ENCODE measurements at regions not wholly inside any gene's neighbourhood (a gene's known extent, or its start where the extent isn't known, plus 50 kb on each side); places are given as distances from the start of the nearest gene placed in this dataset.
"Not testable (repeated sequence)": the region's sequence is repeated elsewhere in the genome, so short reads cannot be mapped to it uniquely, and the experiment has no call there.

- intact Hi-C loops (cut with DNase I), result no loop called here
- DNase-seq (ENCODE audit: low spot score), result no peak
Measured at GRCh38 chr7:25424855-25425254, 196.6 kb upstream of the NPVF start.

GRCh38 chr7:25427721-25428120 lies 199.4 kb upstream of the NPVF start:
- DNase-seq (ENCODE audit: low spot score), result no peak
- intact Hi-C loops (cut with DNase I), result no loop called here

- intact Hi-C loops (cut with DNase I), result no loop called here
- DNase-seq (ENCODE audit: low spot score), result no peak
Measured at GRCh38 chr7:25429731-25430130, 201.4 kb upstream of the NPVF start.

GRCh38 chr7:25430200-25430931 lies 202.1 kb upstream of the NPVF start:
- intact Hi-C loops (cut with DNase I), result no loop called here
- no peak for DNase-seq (ENCODE audit: low spot score)

- intact Hi-C loops (cut with DNase I), result no loop called here
- DNase-seq (ENCODE audit: low spot score), result no peak
Measured at GRCh38 chr7:25431956-25432450, 203.7 kb upstream of the NPVF start.

GRCh38 chr7:25432807-25433206 lies 204.5 kb upstream of the NPVF start:
- intact Hi-C loops (cut with DNase I), result no loop called here
- DNase-seq (ENCODE audit: low spot score), result no peak

- no peak for DNase-seq (ENCODE audit: low spot score)
- intact Hi-C loops (cut with DNase I), result no loop called here
Measured at GRCh38 chr7:25436413-25436812, 208.1 kb upstream of the NPVF start.

- intact Hi-C loops (cut with DNase I), result no loop called here
- DNase-seq (ENCODE audit: low spot score), result no peak
Measured at GRCh38 chr7:25437308-25437707, 209.0 kb upstream of the NPVF start.

- intact Hi-C loops (cut with DNase I), result no loop called here
- DNase-seq (ENCODE audit: low spot score), result no peak
Measured at GRCh38 chr7:25444991-25445390, 216.7 kb upstream of the NPVF start.

GRCh38 chr7:25448301-25448700 lies 220.0 kb upstream of the NPVF start:
- intact Hi-C loops (cut with DNase I), result no loop called here
- DNase-seq (ENCODE audit: low spot score), result no peak

- intact Hi-C loops (cut with DNase I), result no loop called here
- DNase-seq (ENCODE audit: low spot score), result no peak
Measured at GRCh38 chr7:25454020-25454419, 225.7 kb upstream of the NPVF start.

- no peak for DNase-seq (ENCODE audit: low spot score)
- intact Hi-C loops (cut with DNase I), result no loop called here
Measured at GRCh38 chr7:25454562-25455041, 226.3 kb upstream of the NPVF start.

- intact Hi-C loops (cut with DNase I), result no loop called here
- DNase-seq (ENCODE audit: low spot score), result no peak
Measured at GRCh38 chr7:25455683-25456251, 227.5 kb upstream of the NPVF start.

- intact Hi-C loops (cut with DNase I), result no loop called here
- DNase-seq (ENCODE audit: low spot score), result no peak
Measured at GRCh38 chr7:25456467-25457171, 228.3 kb upstream of the NPVF start.

GRCh38 chr7:25459057-25459456 lies 230.8 kb upstream of the NPVF start:
- intact Hi-C loops (cut with DNase I), result no loop called here

GRCh38 chr7:25460433-25460832 lies 232.1 kb upstream of the NPVF start:
- intact Hi-C loops (cut with DNase I), result no loop called here

More at GRCh38 chr7:25459057-25459456, 230.8 kb upstream of the NPVF start:
- no peak for DNase-seq (ENCODE audit: low spot score)

GRCh38 chr7:25469669-25470068 lies 241.4 kb upstream of the NPVF start:
- DNase-seq (ENCODE audit: low spot score), result no peak
- intact Hi-C loops (cut with DNase I), result no loop called here

More at GRCh38 chr7:25460433-25460832, 232.1 kb upstream of the NPVF start:
- DNase-seq (ENCODE audit: low spot score), result no peak

GRCh38 chr7:25476863-25477499 lies 248.7 kb upstream of the NPVF start:
- no peak for DNase-seq (ENCODE audit: low spot score)
- intact Hi-C loops (cut with DNase I), result no loop called here

GRCh38 chr7:25478221-25478620 lies 249.9 kb upstream of the NPVF start:
- intact Hi-C loops (cut with DNase I); DNase-seq (ENCODE audit: low spot score): not testable (repeated sequence)

GRCh38 chr7:25478925-25479324 lies 250.6 kb upstream of the NPVF start:
- intact Hi-C loops (cut with DNase I), result no loop called here

More at GRCh38 chr7:25478925-25479324, 250.6 kb upstream of the NPVF start:
- DNase-seq (ENCODE audit: low spot score), result no peak
